Hindlimb muscle (tissue), 1 donor: ENCODE measurements at regions not wholly inside any gene's neighbourhood (a gene's known extent, or its start where the extent isn't known, plus 50 kb on each side); places are given as distances from the start of the nearest gene placed in this dataset.

Source experiments
- DNase-seq: peaks from one replicate; pipeline ENCODE4 v3.0.0-alpha.2; 2013

DNA sequence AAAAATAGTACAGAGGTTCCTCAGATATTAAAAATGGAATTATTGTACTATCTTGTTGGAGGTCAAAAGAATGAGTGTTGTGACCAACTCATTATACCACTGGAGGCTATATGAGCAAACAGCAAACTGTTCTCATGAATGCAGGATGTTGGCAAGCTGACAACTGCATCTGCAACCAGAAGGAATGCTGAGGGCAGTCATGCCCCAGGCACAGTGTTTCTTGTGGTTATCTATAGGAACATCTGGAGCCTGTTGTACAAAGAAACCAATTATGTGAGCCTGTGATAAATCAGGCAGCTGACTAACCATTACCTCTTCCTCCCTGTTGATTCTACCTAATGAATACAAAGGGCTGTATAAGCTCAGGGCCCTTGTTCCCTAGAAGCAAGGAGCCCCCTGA, 2057.1 kb downstream of the TP53TG3F start:
- DNase-seq: no peak

DNA sequence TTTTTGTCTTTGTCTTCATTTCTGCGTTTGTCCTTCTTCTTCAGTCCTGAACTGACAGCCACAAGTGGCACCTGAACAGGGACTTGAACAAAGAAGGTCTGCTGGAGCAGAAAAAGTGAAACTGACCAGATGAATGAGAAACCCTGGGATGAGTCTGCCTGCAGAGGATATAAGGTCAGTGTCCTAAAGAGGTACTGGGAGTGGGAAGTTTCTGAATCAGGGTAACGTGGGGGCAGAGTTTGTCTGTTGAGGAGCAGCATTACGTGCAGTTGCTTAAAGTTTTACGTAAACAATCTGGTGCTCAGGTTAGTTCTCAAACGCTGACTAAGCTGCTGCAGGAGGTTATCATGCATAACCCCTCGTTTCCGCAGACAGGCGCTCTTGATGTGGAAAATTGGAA, 2057.6 kb downstream of the TP53TG3F start:
- DNase-seq: no peak

GRCh38 chr16:35523991-35524390, 2064.6 kb downstream of the TP53TG3F start:
- DNase-seq: no peak

- DNase-seq: no peak
These were observed 2066.7 kb downstream of the TP53TG3F start for GRCh38 chr16:35525979-35526590.

- no peak for DNase-seq
These were observed 2073.2 kb downstream of the TP53TG3F start for GRCh38 chr16:35532576-35532975.

DNA sequence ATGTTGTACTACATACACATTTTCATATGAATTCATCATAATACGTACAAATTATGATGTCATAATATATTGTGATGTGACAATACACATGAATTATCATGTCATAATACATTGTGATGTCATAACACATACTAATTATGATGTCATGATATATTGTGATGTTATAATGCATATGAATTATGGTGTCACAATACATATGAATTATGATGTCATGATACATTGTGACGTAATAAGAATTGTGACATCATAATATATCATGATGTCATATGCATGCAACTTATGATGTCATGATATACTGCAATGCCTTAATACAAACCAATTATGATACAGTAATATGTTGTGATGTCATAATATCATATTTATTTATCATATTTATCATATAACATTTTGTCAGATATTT, 2074.3 kb downstream of the TP53TG3F start:
- no peak for DNase-seq

GRCh38 chr16:35543486-35543885, 2084.1 kb downstream of the TP53TG3F start:
- DNase-seq: no peak

DNA sequence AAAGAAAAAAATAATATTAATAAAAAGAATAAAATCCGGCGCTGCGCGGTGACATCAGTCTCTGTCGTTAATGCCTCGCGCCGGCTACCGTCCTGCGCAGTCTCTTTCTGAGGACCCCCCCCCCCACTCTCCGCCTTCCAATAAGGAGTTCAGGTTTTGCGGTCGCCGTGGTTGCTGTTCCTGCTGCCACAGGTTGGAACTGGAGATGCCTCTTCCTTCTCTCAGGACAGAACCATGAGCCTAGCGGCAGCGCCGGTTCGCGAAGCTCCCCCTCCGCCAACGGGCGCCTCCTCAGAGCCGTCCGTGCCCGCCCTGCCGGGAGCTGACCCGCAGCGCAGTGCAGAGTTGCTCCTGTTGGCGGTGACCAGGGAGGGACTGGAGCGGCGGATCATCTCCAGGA, 2093.4 kb downstream of the TP53TG3F start:
- DNase-seq: no peak

DNA sequence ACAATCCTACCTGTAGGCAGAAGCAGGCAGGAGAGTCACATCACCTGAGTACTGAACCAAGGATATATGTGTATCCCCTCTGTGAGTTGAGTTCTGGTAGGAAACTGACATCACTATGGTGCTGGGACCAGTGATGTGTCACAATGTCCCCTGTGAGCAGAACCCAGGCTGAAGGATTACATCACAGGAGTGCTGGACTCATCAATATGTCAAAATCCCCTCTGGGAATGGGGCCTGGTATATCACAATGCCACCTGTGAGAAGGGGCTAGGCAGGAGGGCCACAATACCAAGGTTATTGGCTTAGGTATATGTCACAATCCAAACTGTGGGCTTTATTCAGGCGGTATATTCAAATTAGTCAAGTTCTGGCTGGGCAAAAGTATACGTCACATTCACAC, 2098.3 kb downstream of the TP53TG3F start:
- no peak for DNase-seq

DNA sequence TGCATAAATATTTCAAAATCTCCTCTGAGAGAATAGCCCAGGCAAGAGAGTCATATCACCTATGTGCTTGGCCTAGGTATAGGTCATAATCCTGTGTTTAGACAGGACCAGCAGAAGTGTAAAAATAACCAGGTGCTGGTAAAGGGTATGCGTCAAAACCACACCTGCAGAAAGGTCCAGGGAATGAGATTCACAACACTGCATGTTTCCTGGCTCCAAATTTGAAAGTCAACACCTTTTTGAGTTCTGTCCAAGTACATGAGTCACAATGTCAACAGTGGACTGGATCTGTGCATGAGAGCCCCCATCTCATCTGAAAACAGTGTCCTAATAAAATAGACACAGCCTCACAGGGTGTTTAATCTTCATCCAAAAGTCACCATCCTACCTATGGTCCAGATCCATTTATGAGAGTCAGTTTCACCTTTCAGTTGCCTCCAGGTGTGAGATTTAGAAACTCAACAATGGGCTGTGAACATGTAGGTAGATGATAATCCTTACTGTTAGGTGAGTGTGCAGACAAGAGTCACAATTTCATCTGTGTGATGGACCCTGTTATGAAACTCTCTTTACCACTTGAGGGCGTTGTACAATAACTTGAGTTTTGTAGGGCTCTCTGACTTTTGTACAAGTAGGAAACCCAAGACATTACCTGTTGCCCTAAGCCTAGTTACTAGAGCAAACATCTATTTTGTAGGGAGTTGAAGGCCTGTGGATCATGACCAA, 2100.7 kb downstream of the TP53TG3F start:
- no peak for DNase-seq

DNA sequence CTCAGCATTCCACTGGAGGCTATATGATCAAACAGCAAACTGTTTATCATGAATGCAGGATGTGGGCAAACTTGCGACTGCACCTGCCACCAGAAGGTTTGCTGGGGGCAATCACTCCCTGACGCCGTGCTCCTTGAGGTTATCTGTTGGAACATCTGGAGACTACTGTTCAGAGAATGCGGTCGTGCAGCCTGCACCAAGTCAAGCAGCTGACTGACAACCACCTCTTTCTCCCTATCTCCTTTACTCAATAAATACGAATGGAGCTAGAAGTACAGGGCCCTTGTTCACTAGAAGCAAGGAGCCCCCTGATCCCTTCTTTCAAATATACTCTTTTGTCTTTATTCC, 2101.2 kb downstream of the TP53TG3F start:
- no peak for DNase-seq

GRCh38 chr16:35561346-35561745, 2101.9 kb downstream of the TP53TG3F start:
- DNase-seq: no peak

DNA sequence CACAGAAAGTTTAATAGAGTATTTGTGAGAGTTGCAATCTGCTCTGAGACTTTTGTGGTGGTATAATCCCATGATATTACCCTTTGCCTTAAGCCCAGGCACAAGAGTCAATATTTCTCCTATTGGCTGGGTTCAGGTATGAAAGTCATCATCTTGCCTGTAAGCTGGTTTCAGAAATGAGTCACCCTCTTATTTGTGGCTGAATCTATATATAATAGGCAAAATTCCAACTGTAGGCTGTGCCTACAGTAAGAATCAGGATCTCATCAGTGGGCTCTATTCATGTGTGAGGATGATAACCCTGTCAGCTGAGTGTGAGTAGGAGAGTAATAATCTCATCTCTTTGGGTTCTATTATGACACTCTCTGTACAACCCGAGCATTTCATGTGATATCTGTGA, 2103.1 kb downstream of the TP53TG3F start:
- no peak for DNase-seq

GRCh38 chr16:35562919-35563318, 2103.5 kb downstream of the TP53TG3F start:
- no peak for DNase-seq

GRCh38 chr16:35564148-35564547, 2104.7 kb downstream of the TP53TG3F start:
- DNase-seq: no peak

DNA sequence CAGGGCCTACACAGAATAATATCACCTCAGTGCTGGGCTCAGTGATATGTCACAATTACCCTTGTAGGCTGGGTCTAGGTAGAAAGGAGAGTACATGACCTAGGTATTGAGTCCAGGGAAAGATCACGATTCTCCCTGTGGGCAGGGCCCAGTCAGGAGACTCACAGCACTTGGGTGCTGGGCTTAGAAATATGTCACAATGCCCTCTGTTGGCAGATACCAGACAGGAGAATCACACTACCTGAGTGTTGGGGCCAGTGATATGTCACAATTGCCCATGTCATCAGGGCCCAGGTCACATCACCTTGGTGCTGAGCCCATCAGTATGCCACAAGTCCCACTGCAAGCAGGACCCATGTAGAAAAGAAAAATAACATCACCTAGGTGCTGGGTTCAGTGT, 2105.5 kb downstream of the TP53TG3F start:
- DNase-seq: no peak

DNA sequence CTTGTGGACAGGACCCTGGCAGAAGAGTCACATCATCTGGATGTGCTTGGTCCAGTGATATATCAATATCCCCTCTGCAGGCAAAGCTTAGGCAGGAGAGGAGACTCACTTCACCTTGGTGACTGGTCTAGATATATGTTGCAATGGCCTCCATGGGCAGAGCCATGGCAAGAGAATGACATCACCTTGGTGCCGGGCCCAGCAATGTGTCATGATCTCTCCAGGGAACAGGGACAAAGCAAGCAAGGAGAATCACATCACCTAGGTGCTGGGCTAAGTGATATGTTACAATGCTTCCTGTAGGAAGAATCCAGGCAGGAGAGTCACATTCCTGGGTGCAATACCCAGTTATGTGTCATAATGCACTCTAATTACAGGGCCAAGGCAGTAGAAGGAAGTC, 2106.2 kb downstream of the TP53TG3F start:
- DNase-seq: no peak

DNA sequence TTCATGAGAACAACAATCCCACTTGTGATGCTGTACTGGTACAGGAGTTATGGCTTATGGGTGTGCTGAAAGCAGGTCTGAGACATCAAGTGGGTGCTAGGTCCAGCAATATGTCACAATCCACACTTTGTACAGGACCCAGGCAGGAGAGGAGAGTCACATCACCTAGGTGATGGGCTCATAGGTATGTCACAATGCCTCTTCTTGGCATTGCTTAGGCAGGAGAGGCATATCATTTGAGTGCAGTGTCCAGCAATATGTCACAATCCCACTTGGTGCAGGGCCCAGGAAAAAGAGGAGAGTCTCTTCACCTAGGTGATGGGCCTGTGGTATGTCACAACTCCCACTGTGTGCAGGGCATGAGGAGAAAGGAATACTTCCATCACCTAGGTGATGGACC, 2110.0 kb downstream of the TP53TG3F start:
- DNase-seq: no peak

DNA sequence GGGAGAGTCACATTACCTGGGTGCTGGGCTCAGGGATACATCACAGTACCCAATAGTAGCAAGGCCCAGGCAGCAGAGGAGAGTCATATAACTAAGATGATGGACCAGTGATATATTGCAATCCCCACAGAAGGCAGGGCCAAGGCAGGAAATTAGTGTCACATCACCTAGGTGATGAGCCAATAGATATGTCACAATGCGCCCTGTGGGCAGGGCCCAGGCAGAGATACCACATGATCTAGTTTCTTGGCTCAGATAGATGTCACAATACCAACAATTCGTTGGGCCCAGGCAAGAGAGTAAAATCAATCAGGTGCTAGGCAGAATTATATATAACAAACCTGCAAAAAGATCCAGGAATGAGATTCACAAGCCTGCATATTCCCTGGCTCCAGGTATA, 2111.5 kb downstream of the TP53TG3F start:
- no peak for DNase-seq

DNA sequence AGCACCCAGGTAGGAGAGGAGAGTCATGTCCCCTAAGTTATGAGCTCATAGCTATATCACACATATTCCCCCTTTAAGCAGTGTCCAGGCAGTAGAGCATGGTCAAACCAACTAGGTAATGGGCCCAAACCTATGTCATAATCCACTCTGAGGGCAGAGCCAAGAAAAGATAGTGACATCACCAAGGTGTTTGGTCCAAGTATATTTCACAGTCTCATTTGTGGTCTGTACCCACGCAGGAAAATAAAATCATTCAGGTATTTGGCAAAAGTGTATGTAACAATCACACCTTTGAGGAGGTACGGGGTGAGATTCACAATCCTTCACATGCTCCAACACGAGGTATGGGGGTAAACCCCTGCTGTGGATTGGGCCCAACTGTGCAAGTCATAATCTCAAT, 2112.8 kb downstream of the TP53TG3F start:
- no peak for DNase-seq

- DNase-seq: no peak
These were observed 2114.0 kb downstream of the TP53TG3F start for GRCh38 chr16:35573407-35573806.

- no peak for DNase-seq
These were observed 2114.6 kb downstream of the TP53TG3F start for GRCh38 chr16:35574011-35574410.

- DNase-seq: no peak
These were observed 2115.3 kb downstream of the TP53TG3F start for GRCh38 chr16:35574454-35575431.

DNA sequence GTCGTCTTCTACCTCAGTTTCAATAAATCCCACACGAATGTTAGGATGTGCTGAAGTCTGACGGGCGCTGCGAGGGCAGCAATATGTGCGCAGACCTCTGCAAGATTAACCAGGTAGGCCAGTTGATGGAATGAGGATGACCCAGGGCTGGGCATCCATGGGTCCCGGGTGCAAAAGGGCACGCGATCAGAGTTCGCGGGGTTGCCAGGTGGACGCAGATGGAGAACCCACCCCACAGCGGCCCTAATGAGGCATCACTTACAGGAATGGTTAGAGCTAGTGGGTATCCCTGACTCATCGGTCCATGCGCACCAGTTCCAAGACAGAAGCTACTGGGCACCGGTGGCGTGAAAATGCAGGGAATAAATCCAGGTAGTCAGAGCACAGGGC, 2116.0 kb downstream of the TP53TG3F start:
- DNase-seq: no peak
